Spleen (tissue), 11 donors: ENCODE measurements at regions not wholly inside any gene's neighbourhood (a gene's known extent, or its start where the extent isn't known, plus 50 kb on each side); places are given as distances from the start of the nearest gene placed in this dataset.

Experiments used
- DNase-seq: peaks from one replicate; pipeline ENCODE4 v3.0.0-alpha.2; 2020
- H3K27ac ChIP-seq, 8 donors: fragments of 200-600 bp; sonication (generic) in 7 of 8; 1 replicate in 4 of 8; 2 replicates in 4 of 8; pipeline versions ENCODE4 v1.5.0 to v1.8.0; 2016 to 2021; ENCODE audit warnings: inconsistent platforms in 4 of 8, mild to moderate bottlenecking in 4 of 8, moderate library complexity in 1 of 8
- H3K27me3 ChIP-seq, 7 donors: fragments of 200-600 bp; sonication (generic) in 6 of 7; replicated peaks in 1 of 7; 1 replicate in 4 of 7; 2 replicates in 3 of 7; pipeline versions ENCODE4 v1.5.0 to v1.8.0; 2016 to 2021; ENCODE audit warnings: inconsistent platforms in 3 of 7, mild to moderate bottlenecking in 1 of 7
- H3K36me3 ChIP-seq, 6 donors: fragments of 200-600 bp; sonication (generic) in 5 of 6; 1 replicate in 4 of 6; 2 replicates in 2 of 6; pipeline versions ENCODE4 v1.5.0 to v1.8.0; 2016 to 2021; ENCODE audit warnings: inconsistent platforms in 2 of 6
- H3K4me1 ChIP-seq, 6 donors: fragments of 200-600 bp; sonication (generic) in 5 of 6; 1 replicate in 3 of 6; 2 replicates in 3 of 6; pipeline versions ENCODE4 v1.5.0 to v1.8.0; 2016 to 2021; ENCODE audit warnings: inconsistent platforms in 3 of 6
- H3K4me3 ChIP-seq, 8 donors: fragments of 200-600 bp; sonication (generic) in 7 of 8; 1 replicate in 4 of 8; 2 replicates in 4 of 8; pipeline versions ENCODE4 v1.5.0 to v1.8.0; 2016 to 2021; ENCODE audit warnings: inconsistent platforms in 4 of 8, mild to moderate bottlenecking in 4 of 8, moderate library complexity in 2 of 8
- H3K9me3 ChIP-seq, 8 donors: fragments of 200-600 bp; sonication (generic) in 7 of 8; 1 replicate in 4 of 8; 2 replicates in 4 of 8; pipeline versions ENCODE4 v1.5.0 to v1.8.0; 2016 to 2021; ENCODE audit warnings: inconsistent platforms in 4 of 8
- POLR2A ChIP-seq, 3 donors: fragments of 450-650 bp; IDR thresholded peaks; one replicate each; pipeline ENCODE4 v1.5.1; 2017; ENCODE audit warnings: antibody characterized with exemption in 3 of 3, mild to moderate bottlenecking in 1 of 3
- POLR2AphosphoS5 ChIP-seq, 3 donors: sonication (generic); formaldehyde crosslinking; IDR thresholded peaks; one replicate each; pipeline ENCODE4 v1.5.1; 2017; ENCODE audit warnings: antibody characterized with exemption in 3 of 3
- WGBS, 5 donors: extraction: QIAGEN DNeasy Blood & Tissue Kit in 3 of 5; methylation state at CpG; one replicate each; pipeline versions ENCODE4 v1.1.5 to v1.1.7; 2013 to 2018; 5-methylcytosine and 5-hydroxymethylcytosine counted together
- intact Hi-C: fragments of 100-400 bp; cut with DNase I; formaldehyde crosslinking; loops from one replicate; pipeline ENCODE4 v1.15.0; 2023; ENCODE audit warnings: low total_unique reads
- TF ChIP-seq, protein P1 (sequence below), 11 experiments: fragments of 200-600 bp in 7 of 11; fragments of 450-650 bp in 4 of 11; sonication (generic) in 4 of 11; IDR thresholded peaks in 8 of 11; conservative IDR thresholded peaks in 3 of 11; 1 replicate in 7 of 11; 2 replicates in 4 of 11; pipeline versions ENCODE4 v1.4.0 to v1.8.0; 2016 to 2021; ENCODE audit warnings: antibody characterized with exemption in 11 of 11, inconsistent platforms in 4 of 11, mild to moderate bottlenecking in 1 of 11
- donor health status: healthy with polysubstance abuse.
- donor health status: DM: no; HTN: no; CAD: no; lungs with moderate emphysema.
- donor health status: DM: no; HTN: no; CAD: no.
- donor health status: Bipolar disorder and iron deficiency.
- donor health status: healthy.
- donor health status: DM: no; HTN: no; CAD: no.
- donor health status: DM: yes; HTN: yes; CAD: no.

DNA sequence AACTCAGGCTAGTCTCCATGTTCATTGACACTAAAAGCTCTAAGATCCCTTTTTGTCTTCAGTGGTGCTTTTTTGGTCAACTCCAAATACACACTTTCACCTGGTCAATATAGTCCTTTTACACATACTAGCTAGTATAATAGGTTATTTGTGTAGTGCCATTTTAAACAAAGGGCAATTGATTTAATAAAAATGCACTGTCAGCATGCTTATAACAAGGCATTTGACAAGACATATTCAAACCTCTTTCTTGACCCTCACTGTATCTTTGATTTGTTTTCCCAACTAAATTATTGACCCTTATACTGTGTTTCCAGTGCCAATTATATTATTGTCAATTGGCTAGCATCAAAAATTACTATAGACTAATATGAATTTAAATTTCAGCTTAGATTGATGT lies 1117.6 kb upstream of the DDX18 start:
- intact Hi-C loops = no loop called here
- Histone ChIP-seq H3K9me3 (no peaks in the 10 kb centered on the region), H3K4me1 (no peaks in the 10 kb centered on the region), H3K36me3 (no peaks in the 10 kb centered on the region), H3K4me3 (no peak overlapping the region), H3K27ac (no peak overlapping the region), H3K27me3 (no peaks in the 10 kb centered on the region)
- DNase-seq = no peak
- TF ChIP-seq POLR2A (IDR thresholded peaks at IDR 0.05) = no peak
- TF ChIP-seq, protein P1, sequence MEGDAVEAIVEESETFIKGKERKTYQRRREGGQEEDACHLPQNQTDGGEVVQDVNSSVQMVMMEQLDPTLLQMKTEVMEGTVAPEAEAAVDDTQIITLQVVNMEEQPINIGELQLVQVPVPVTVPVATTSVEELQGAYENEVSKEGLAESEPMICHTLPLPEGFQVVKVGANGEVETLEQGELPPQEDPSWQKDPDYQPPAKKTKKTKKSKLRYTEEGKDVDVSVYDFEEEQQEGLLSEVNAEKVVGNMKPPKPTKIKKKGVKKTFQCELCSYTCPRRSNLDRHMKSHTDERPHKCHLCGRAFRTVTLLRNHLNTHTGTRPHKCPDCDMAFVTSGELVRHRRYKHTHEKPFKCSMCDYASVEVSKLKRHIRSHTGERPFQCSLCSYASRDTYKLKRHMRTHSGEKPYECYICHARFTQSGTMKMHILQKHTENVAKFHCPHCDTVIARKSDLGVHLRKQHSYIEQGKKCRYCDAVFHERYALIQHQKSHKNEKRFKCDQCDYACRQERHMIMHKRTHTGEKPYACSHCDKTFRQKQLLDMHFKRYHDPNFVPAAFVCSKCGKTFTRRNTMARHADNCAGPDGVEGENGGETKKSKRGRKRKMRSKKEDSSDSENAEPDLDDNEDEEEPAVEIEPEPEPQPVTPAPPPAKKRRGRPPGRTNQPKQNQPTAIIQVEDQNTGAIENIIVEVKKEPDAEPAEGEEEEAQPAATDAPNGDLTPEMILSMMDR (IDR thresholded peaks at IDR 0.05 in 8 of 11, conservative IDR thresholded peaks at IDR 0.05 in 3 of 11) = no peak
- TF ChIP-seq POLR2AphosphoS5 (IDR thresholded peaks at IDR 0.05) = no peak

DNA sequence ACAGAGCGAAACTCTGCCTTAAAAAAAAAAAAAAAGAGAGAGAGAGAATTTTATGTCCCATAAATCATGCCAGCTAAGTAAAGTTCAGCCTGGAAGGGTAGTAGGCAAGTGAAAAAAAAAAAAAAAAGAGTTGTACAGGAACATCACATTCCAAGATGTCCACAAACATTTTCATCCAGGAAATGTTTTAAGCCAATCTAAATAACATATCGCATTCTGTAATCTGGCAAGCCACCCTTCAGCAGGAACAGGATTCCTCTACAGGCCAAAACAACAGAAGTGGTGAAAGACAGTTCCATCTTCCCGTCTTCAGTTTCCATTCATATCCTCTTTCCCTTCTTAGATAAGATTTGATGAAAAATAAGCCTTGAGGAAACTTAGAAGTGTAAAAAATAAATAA lies 1108.1 kb upstream of the DDX18 start:
- Histone ChIP-seq H3K4me3 (no peak overlapping the region), H3K27ac (no peak overlapping the region), H3K36me3 (no peaks in the 10 kb centered on the region), H3K4me1 (no peaks in the 10 kb centered on the region), H3K27me3 (no peaks in the 10 kb centered on the region), H3K9me3 (peaks cover 0 to 11% (median 5%) of the 10 kb centered on the region in 8 donors)
- TF ChIP-seq, protein P1 (IDR thresholded peaks at IDR 0.05 in 8 of 11, conservative IDR thresholded peaks at IDR 0.05 in 3 of 11) = no peak
- no peak for TF ChIP-seq POLR2A (IDR thresholded peaks at IDR 0.05)
- WGBS, 5 donors = 80 to 93% (median 87%) methylated on average over 3 of the region's 3 CpGs
- DNase-seq = no peak
- intact Hi-C loops = no loop called here

DNA sequence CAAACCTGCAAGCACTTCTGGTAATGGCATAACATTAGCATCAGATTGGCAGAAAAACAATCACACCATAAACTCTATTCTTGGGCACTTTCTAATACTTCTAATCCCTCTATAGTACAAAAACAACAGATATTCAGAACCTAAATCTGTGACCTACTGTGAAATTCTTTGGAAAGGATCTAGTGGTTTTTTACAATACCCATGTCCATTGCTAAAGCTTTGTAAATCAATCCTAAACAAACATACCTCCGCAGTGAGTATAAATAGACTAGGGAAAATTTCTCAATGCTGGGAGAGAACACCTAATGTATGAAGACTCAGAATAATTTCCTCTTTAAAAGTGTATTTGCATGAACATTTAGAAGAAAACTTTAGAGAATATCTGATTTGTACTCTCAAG lies 1098.5 kb upstream of the DDX18 start:
- intact Hi-C loops = no loop called here

DNA sequence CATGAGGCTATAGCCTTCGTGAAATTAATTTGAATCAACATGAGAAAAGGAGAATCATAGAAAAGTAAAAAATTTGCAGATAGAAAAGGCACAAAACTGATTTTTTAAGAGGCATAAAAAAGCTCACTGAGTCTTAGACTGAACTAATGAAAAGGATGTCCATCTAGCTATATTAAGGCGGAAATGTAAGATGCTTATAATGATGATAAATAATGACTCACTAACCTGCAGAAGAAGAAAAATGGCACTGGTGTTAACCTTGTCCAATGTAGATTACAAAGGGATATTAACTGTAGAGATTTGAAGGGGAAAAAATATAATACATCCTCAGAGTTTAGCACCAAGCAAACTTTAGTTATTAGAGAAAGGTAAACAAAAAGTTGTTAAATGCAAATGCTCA lies 1098.0 kb upstream of the DDX18 start:
- TF ChIP-seq POLR2A (IDR thresholded peaks at IDR 0.05) (no peak), POLR2AphosphoS5 (IDR thresholded peaks at IDR 0.05) (no peak)
- TF ChIP-seq, protein P1 (IDR thresholded peaks at IDR 0.05 in 8 of 11, conservative IDR thresholded peaks at IDR 0.05 in 3 of 11) = no peak
- intact Hi-C loops = no loop called here
- no peaks in the 10 kb centered on the region for H3K4me1 ChIP-seq

More for the DNA sequence above, 1098.5 kb upstream of the DDX18 start:
- Histone ChIP-seq H3K27ac (no peak overlapping the region), H3K4me3 (no peak overlapping the region), H3K36me3 (no peaks in the 10 kb centered on the region), H3K27me3 (no peaks in the 10 kb centered on the region), H3K9me3 (peaks cover 0 to 11% (median 3%) of the 10 kb centered on the region in 8 donors), H3K4me1 (no peaks in the 10 kb centered on the region)
- TF ChIP-seq POLR2A (IDR thresholded peaks at IDR 0.05) = no peak
- TF ChIP-seq, protein P1 (IDR thresholded peaks at IDR 0.05 in 8 of 11, conservative IDR thresholded peaks at IDR 0.05 in 3 of 11) = no peak
- no peak for TF ChIP-seq POLR2AphosphoS5 (IDR thresholded peaks at IDR 0.05)
- DNase-seq = no peak
- 78 to 95% (median 85%) methylated on average over 1 of the region's 1 CpG for WGBS, 5 donors

More for the DNA sequence above, 1098.0 kb upstream of the DDX18 start:
- Histone ChIP-seq H3K36me3 (no peaks in the 10 kb centered on the region), H3K27me3 (no peaks in the 10 kb centered on the region), H3K4me3 (no peak overlapping the region), H3K9me3 (peaks cover 0 to 12% (median 3%) of the 10 kb centered on the region in 8 donors), H3K27ac (no peak overlapping the region)
- no peak for DNase-seq
- 71 to 92% (median 83%) methylated on average over 2 of the region's 2 CpGs for WGBS, 5 donors
